Upper lobe of left lung (tissue), 4 donors: ENCODE measurements at regions not wholly inside any gene's neighbourhood (a gene's known extent, or its start where the extent isn't known, plus 50 kb on each side); places are given as distances from the start of the nearest gene placed in this dataset.

Experiments used
- CTCF ChIP-seq, 6 experiments: fragments of 450-650 bp in 4 of 6; fragments of 200-600 bp in 2 of 6; sonication (generic) in 2 of 6; IDR thresholded peaks; one replicate each; pipeline ENCODE4 v1.5.1; 2016 to 2019; ENCODE audit warnings: antibody characterized with exemption in 6 of 6
- EP300 ChIP-seq, 4 donors: sonication (generic); formaldehyde crosslinking; IDR thresholded peaks; one replicate each; pipeline ENCODE4 v1.5.1; 2017; ENCODE audit warnings: antibody characterized with exemption in 4 of 4, control low read depth in 2 of 4
- POLR2A ChIP-seq, 4 donors: fragments of 450-650 bp; IDR thresholded peaks; one replicate each; pipeline ENCODE4 v1.5.1; 2016 to 2017; ENCODE audit warnings: antibody characterized with exemption in 4 of 4, mild to moderate bottlenecking in 2 of 4

DNA sequence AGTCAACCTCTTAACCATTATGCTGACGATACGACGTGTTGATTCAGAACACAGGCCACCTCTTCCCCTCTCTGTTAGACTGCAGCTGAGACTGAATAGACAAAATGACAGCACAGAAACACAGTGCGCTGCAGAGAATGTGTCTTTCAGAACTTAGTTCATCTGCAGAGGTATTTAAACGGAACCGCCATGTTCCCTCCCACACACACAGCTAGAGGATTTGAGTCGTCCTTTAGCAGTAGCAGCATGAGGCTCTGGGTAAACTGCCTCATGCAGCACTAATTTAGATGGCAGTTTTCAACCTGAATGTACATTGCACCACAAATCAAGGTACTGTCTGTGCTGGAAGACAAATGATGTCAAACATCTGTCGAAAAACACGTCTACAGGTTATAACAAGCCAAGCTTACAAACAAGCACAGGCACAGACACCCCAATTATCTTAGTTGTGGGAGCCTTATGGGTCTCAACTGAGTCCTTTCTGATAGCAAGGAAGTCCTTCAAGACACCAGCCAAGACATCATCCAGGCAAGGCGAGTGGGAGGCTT, 76.6 kb upstream of the LRRC4C start:
- TF ChIP-seq CTCF (IDR thresholded peaks at IDR 0.05), result no peak
- TF ChIP-seq POLR2A (IDR thresholded peaks at IDR 0.05), result no peak
- TF ChIP-seq EP300 (IDR thresholded peaks at IDR 0.05), result no peak
